K562 (cell line): ENCODE measurements at regions not wholly inside any gene's neighbourhood (a gene's known extent, or its start where the extent isn't known, plus 50 kb on each side); places are given as distances from the start of the nearest gene placed in this dataset.

Source experiments
- ATAC-seq: fragments of 200-7000 bp; cut with Tn5 transposase; 3 replicates; pipeline ENCODE4 v1.9.1; 2020; ENCODE audit warnings: moderate library complexity
- BruUV-seq: library from RNA; stranded (reverse); fragments of 400-500 nt; replicated peaks from 2 replicates; lab custom pipeline; 2021; lab: Mats Ljungman, UMichigan
- CTCF ChIA-PET: fragments of 300-600 bp; formaldehyde crosslinking; extraction: SDS; loops from one replicate; lab custom pipeline; 2021; ENCODE audit warnings: low intra/inter-chr PET ratio; lab: Yijun Ruan, JAX
- POLR2A ChIA-PET: fragments of 300-600, 350-650 bp; sonication (Branson Sonifier 250); formaldehyde crosslinking; extraction: SDS; loops from one replicate; lab custom pipeline; 2021; ENCODE audit warnings: antibody characterized with exemption, inconsistent platforms; lab: Yijun Ruan, JAX
- DNase-seq, 4 experiments: peaks; one replicate each; pipeline versions ENCODE4 v3.0.0 to v3.0.0-alpha.2; 2011 to 2018; ENCODE audit warnings: low spot score in 3 of 4, mixed read lengths in 3 of 4; ENCODE audit errors: extremely low read depth in 1 of 4
- FAIRE-seq: peaks from 2 replicates; lab custom pipeline; 2011; peaks lifted over from hg19 to GRCh38; lab: Jason Lieb, UNC
- H2AFZ ChIP-seq: 2 replicates; pipeline ENCODE4 v1.6.0; 2011; ENCODE audit warnings: low read depth, low read length, control low read depth, inconsistent platforms
- H3K27ac ChIP-seq: fragments of 200-600 bp; 3 replicates; pipeline ENCODE4 v1.8.0; 2011; ENCODE audit warnings: low read depth, mild to moderate bottlenecking, control low read depth, inconsistent platforms, low read length, moderate library complexity, mixed read lengths; ENCODE audit errors: extremely low read depth
- H3K27me3 ChIP-seq, 2 experiments: fragments of 300-600 bp in 1 of 2; 2 replicates in 1 of 2; 3 replicates in 1 of 2; pipeline versions ENCODE4 v1.6.0 to v1.8.0; 2011; ENCODE audit warnings: inconsistent platforms in 2 of 2, low read length in 2 of 2, mild to moderate bottlenecking in 1 of 2, mixed read lengths in 1 of 2, moderate library complexity in 1 of 2; ENCODE audit not compliant: control insufficient read depth in 2 of 2, insufficient read depth in 2 of 2
- H3K36me3 ChIP-seq: fragments of 300-600 bp; 3 replicates; pipeline ENCODE4 v1.8.0; 2011; ENCODE audit warnings: mild to moderate bottlenecking, low read length, inconsistent platforms; ENCODE audit not compliant: control insufficient read depth, insufficient read depth
- H3K4me1 ChIP-seq, 2 experiments: fragments of 200-600 bp in 1 of 2; replicated peaks in 1 of 2; 2 replicates in 1 of 2; 3 replicates in 1 of 2; pipeline versions ENCODE4 v1.5.1 to v1.8.0; 2011; ENCODE audit warnings: inconsistent platforms in 2 of 2, low read length in 2 of 2, mild to moderate bottlenecking in 1 of 2, mixed read lengths in 1 of 2, moderate library complexity in 1 of 2; ENCODE audit not compliant: control insufficient read depth in 2 of 2, insufficient read depth in 2 of 2
- H3K4me2 ChIP-seq: 2 replicates; pipeline ENCODE4 v1.6.1; 2011; ENCODE audit warnings: low read length, control low read depth, inconsistent platforms, mixed read lengths; ENCODE audit not compliant: insufficient read depth
- H3K4me3 ChIP-seq: fragments of 200-600 bp; sonication (generic), shearing (Covaris generic); 2 replicates; pipeline ENCODE4 v1.5.1; 2016; ENCODE audit warnings: control low read depth, inconsistent platforms
- H3K79me2 ChIP-seq: fragments of 200-600 bp; 3 replicates; pipeline ENCODE4 v1.8.0; 2011; ENCODE audit warnings: low read length, inconsistent platforms; ENCODE audit not compliant: control insufficient read depth, insufficient read depth
- H3K9ac ChIP-seq, 2 experiments: 2 replicates each; pipeline versions ENCODE4 v1.6.0 to v1.6.1; 2011; ENCODE audit warnings: low read depth in 2 of 2, low read length in 2 of 2, control low read depth in 1 of 2, inconsistent platforms in 1 of 2, mild to moderate bottlenecking in 1 of 2, mixed read lengths in 1 of 2; ENCODE audit not compliant: insufficient read depth in 1 of 2
- H3K9me1 ChIP-seq: one replicate; pipeline ENCODE4 v1.6.0; 2011; ENCODE audit warnings: inconsistent platforms, mild to moderate bottlenecking, low read length, moderate library complexity; ENCODE audit not compliant: control insufficient read depth, insufficient read depth
- H3K9me3 ChIP-seq: replicated peaks from 2 replicates; pipeline ENCODE4 v1.5.1; 2011; ENCODE audit warnings: low read depth, low read length, inconsistent platforms; ENCODE audit not compliant: control insufficient read depth, insufficient read depth
- H4K20me1 ChIP-seq: replicated peaks from 2 replicates; pipeline ENCODE4 v1.6.1; 2011; ENCODE audit warnings: low read length, inconsistent platforms, mixed read lengths; ENCODE audit not compliant: control insufficient read depth, insufficient read depth
- CBX8 ChIP-seq: fragments of 200-600 bp; sonication (generic); IDR thresholded peaks from 2 replicates; pipeline ENCODE4 v1.6.1; 2012; ENCODE audit warnings: borderline replicate concordance, mixed run types, low read depth, mild to moderate bottlenecking, moderate library complexity, mixed read lengths, low read length, control low read depth, inconsistent platforms; ENCODE audit not compliant: poor library complexity, severe bottlenecking; ENCODE audit errors: extremely low read depth
- CHCHD3 ChIP-seq: fragments of 250-450 bp; sonication (Bioruptor Pico); IDR thresholded peaks from 2 replicates; pipeline ENCODE4 v2.1.2; 2022; ENCODE audit warnings: mild to moderate bottlenecking
- FOS ChIP-seq: IDR thresholded peaks from 3 replicates; pipeline ENCODE4 v1.6.1; 2011; ENCODE audit not compliant: insufficient read length; ENCODE audit errors: extremely low read depth
- FOXJ3 ChIP-seq: sonication (generic); formaldehyde crosslinking; IDR thresholded peaks from 2 replicates; pipeline ENCODE4 v1.4.0; 2020; ENCODE audit warnings: mild to moderate bottlenecking, missing genetic modification reagents
- GTF2A2 ChIP-seq: IDR thresholded peaks from 2 replicates; pipeline ENCODE4 v1.6.1; 2016; ENCODE audit warnings: mild to moderate bottlenecking, missing genetic modification characterization, missing compliant biosample characterization
- LCOR ChIP-seq: sonication (generic); formaldehyde crosslinking; IDR thresholded peaks from 2 replicates; pipeline ENCODE4 v1.8.0; 2022; ENCODE audit warnings: mild to moderate bottlenecking, missing genetic modification reagents
- MAX ChIP-seq: sonication (generic); formaldehyde crosslinking; IDR thresholded peaks from 2 replicates; pipeline ENCODE4 v1.9.0; 2022; ENCODE audit warnings: mild to moderate bottlenecking, missing genetic modification reagents
- MITF ChIP-seq: IDR thresholded peaks from 2 replicates; pipeline ENCODE4 v1.6.1; 2014; ENCODE audit warnings: antibody characterized with exemption
- NCOR1 ChIP-seq: fragments of 450-650 bp; IDR thresholded peaks from 2 replicates; pipeline ENCODE4 v1.6.1; 2016; ENCODE audit warnings: mild to moderate bottlenecking, moderate library complexity
- SIN3A ChIP-seq, 2 experiments: fragments of 150-350 bp in 1 of 2; IDR thresholded peaks; 2 replicates each; pipeline ENCODE4 v1.6.1; 2011 to 2016; ENCODE audit warnings: borderline replicate concordance in 2 of 2, low read depth in 2 of 2, low read length in 2 of 2, mild to moderate bottlenecking in 2 of 2, moderate library complexity in 2 of 2; ENCODE audit not compliant: control insufficient read depth in 1 of 2
- SP1 ChIP-seq: sonication (generic); formaldehyde crosslinking; IDR thresholded peaks from 2 replicates; pipeline ENCODE4 v1.8.1; 2022; ENCODE audit warnings: mild to moderate bottlenecking, missing genetic modification reagents
- TARDBP ChIP-seq: fragments of 450-650 bp; IDR thresholded peaks from 2 replicates; pipeline ENCODE4 v1.6.1; 2016
- ZNF436 ChIP-seq: fragments of 250-450, 450-650 bp; sonication (Bioruptor Pico); formaldehyde crosslinking; IDR thresholded peaks from 2 replicates; pipeline ENCODE4 v1.7.0; 2020; ENCODE audit warnings: mild to moderate bottlenecking
- ZNF830 ChIP-seq: fragments of 250-450 bp; sonication (Bioruptor Pico); IDR thresholded peaks from 2 replicates; pipeline ENCODE4 v1.5.0; 2021; ENCODE audit warnings: mild to moderate bottlenecking
- in situ Hi-C: fragments of 300-500 bp; cut with MboI; formaldehyde crosslinking; loops from 4 replicates; pipeline ENCODE4 v1.15.0; 2018; ENCODE audit warnings: inconsistent platforms, mixed read lengths
- intact Hi-C: fragments of 100-400 bp; cut with micrococcal nuclease; formaldehyde crosslinking; loops from 2 replicates; pipeline ENCODE4 v1.14.2; 2022
- TF ChIP-seq, protein P1 (sequence below), 3 experiments: fragments of 200-800 bp in 1 of 3; fragments of 250-450 bp in 1 of 3; fragments of 450-650 bp in 1 of 3; sonication (Bioruptor Pico) in 1 of 3; sonication (Bioruptor generic) in 1 of 3; formaldehyde crosslinking in 1 of 3; IDR thresholded peaks; 2 replicates each; pipeline versions ENCODE4 v1.6.1 to v1.8.0; 2016 to 2022; ENCODE audit warnings: mild to moderate bottlenecking in 2 of 3, missing genetic modification characterization in 2 of 3, missing compliant biosample characterization in 1 of 3, moderate library complexity in 1 of 3

- in situ Hi-C loops (no loop called here), intact Hi-C loops (no loop called here)
- CTCF ChIA-PET = no interaction called here
- no peak for TF ChIP-seq CHCHD3 (CRISPR knock-in tag)
- TF ChIP-seq CBX8 = no peak
- no peak for TF ChIP-seq MITF
- TF ChIP-seq NCOR1 = no peak
- no peak for TF ChIP-seq FOXJ3 (CRISPR knock-in tag)
- no peak for TF ChIP-seq LCOR
- TF ChIP-seq ZNF436 (CRISPR knock-in tag) = no peak
- no peak for TF ChIP-seq TARDBP
- no peak for TF ChIP-seq MAX
- TF ChIP-seq, protein P1, sequence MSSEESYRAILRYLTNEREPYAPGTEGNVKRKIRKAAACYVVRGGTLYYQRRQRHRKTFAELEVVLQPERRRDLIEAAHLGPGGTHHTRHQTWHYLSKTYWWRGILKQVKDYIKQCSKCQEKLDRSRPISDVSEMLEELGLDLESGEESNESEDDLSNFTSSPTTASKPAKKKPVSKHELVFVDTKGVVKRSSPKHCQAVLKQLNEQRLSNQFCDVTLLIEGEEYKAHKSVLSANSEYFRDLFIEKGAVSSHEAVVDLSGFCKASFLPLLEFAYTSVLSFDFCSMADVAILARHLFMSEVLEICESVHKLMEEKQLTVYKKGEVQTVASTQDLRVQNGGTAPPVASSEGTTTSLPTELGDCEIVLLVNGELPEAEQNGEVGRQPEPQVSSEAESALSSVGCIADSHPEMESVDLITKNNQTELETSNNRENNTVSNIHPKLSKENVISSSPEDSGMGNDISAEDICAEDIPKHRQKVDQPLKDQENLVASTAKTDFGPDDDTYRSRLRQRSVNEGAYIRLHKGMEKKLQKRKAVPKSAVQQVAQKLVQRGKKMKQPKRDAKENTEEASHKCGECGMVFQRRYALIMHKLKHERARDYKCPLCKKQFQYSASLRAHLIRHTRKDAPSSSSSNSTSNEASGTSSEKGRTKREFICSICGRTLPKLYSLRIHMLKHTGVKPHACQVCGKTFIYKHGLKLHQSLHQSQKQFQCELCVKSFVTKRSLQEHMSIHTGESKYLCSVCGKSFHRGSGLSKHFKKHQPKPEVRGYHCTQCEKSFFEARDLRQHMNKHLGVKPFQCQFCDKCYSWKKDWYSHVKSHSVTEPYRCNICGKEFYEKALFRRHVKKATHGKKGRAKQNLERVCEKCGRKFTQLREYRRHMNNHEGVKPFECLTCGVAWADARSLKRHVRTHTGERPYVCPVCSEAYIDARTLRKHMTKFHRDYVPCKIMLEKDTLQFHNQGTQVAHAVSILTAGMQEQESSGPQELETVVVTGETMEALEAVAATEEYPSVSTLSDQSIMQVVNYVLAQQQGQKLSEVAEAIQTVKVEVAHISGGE (CRISPR knock-in tag; IDR thresholded peaks at IDR 0.05) = no peak
- no peak for TF ChIP-seq ZNF830 (CRISPR knock-in tag)
- TF ChIP-seq SP1 (CRISPR knock-in tag) = no peak
- TF ChIP-seq SIN3A (IDR thresholded peaks at IDR 0.05; ENCODE audit: borderline replicate concordance in 2 of 2, control insufficient read depth in 1 of 2, low read depth in 2 of 2, low read length in 2 of 2) = no peak
- TF ChIP-seq FOS = no peak
- TF ChIP-seq GTF2A2 (tag) = no peak
- H3K4me2 ChIP-seq = no peak overlapping the region
- H4K20me1 ChIP-seq = no peaks in the 10 kb centered on the region
- no TSS peak for BruUV-seq
- H3K9ac ChIP-seq = no peak overlapping the region
- H3K36me3 ChIP-seq = no peaks in the 10 kb centered on the region
- no peak for FAIRE-seq
- H3K9me3 ChIP-seq = no peaks in the 10 kb centered on the region
- POLR2A ChIA-PET = interaction anchor here (1.1 to 1.2 kb wide), 2 partner anchors 17 to 25 kb away, joined by 3 read pairs; no protein-coding TSS in a partner anchor
- H3K79me2 ChIP-seq = no peaks in the 10 kb centered on the region
- no peak overlapping the region for H3K4me3 ChIP-seq
- ATAC-seq = no peak
- DNase-seq = no peak
- no peaks in the 10 kb centered on the region for H3K4me1 ChIP-seq
- no peak overlapping the region for H3K27ac ChIP-seq
- no peaks in the 10 kb centered on the region for H3K9me1 ChIP-seq
- H3K27me3 ChIP-seq = no peaks in the 10 kb centered on the region
- no peak overlapping the region for H2AFZ ChIP-seq
Observed at GRCh38 chr6:147759536-147759935, 251.0 kb downstream of the SAMD5 start.
